ENCODE measurements at regions not wholly inside any gene's neighbourhood (a gene's known extent, or its start where the extent isn't known, plus 50 kb on each side); places are given as distances from the start of the nearest gene placed in this dataset.

DNA sequence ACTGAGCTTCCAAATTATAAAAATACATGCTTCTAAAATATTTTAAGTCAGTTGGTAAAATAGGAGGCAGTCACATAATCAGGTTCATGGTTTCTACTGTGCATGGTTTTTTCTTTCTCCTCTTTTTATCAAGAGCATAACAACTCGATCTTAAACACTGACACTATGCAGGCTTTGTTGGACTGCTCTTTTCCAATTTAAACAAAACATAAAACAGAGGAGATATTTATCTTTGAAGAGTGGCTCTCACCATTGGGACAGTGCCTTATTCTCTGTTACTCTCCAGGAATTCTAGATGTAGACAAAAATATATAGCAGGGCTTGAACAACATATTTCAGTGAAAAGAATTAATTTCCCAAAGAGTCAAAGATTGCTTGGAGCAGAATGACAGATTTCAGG is 883.5 kb upstream of the ADGRL2 start:
- Histone ChIP-seq H3K9me3 (ENCODE audit: control insufficient read depth, insufficient read depth, low read depth, low read length) (no peaks in the 10 kb centered on the region), H3K36me3 (ENCODE audit: control insufficient read depth, insufficient read depth, low read length) (no peaks in the 10 kb centered on the region), H3K4me1 (ENCODE audit: control insufficient read depth, insufficient read depth, low read length) (no peaks in the 10 kb centered on the region), H3K4me3 (ENCODE audit: low read depth in 2 of 2, low read length in 2 of 2) (no peak overlapping the region), H3K27me3 (ENCODE audit: control insufficient read depth, insufficient read depth, low read length) (no peaks in the 10 kb centered on the region), H3K27ac (ENCODE audit: low read length) (no peak overlapping the region)
- POLR2A ChIA-PET = no interaction called here
- no TSS peak for BruUV-seq (replicated peaks)
- no peak for DNase-seq (ENCODE audit: low read depth, low spot score)
- CTCF ChIA-PET = no interaction called here
- TF ChIP-seq POLR2AphosphoS5 (IDR thresholded peaks at IDR 0.05; ENCODE audit: low read depth, low read length) (no peak), SIN3A (IDR thresholded peaks at IDR 0.05; ENCODE audit: borderline replicate concordance, insufficient read depth, low read depth, low read length) (no peak), TCF7L2 (IDR thresholded peaks at IDR 0.05; ENCODE audit: low read depth, low read length) (no peak)
- TF ChIP-seq, protein P1, sequence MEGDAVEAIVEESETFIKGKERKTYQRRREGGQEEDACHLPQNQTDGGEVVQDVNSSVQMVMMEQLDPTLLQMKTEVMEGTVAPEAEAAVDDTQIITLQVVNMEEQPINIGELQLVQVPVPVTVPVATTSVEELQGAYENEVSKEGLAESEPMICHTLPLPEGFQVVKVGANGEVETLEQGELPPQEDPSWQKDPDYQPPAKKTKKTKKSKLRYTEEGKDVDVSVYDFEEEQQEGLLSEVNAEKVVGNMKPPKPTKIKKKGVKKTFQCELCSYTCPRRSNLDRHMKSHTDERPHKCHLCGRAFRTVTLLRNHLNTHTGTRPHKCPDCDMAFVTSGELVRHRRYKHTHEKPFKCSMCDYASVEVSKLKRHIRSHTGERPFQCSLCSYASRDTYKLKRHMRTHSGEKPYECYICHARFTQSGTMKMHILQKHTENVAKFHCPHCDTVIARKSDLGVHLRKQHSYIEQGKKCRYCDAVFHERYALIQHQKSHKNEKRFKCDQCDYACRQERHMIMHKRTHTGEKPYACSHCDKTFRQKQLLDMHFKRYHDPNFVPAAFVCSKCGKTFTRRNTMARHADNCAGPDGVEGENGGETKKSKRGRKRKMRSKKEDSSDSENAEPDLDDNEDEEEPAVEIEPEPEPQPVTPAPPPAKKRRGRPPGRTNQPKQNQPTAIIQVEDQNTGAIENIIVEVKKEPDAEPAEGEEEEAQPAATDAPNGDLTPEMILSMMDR (IDR thresholded peaks at IDR 0.05) = no peak
- TF ChIP-seq, protein P2, sequence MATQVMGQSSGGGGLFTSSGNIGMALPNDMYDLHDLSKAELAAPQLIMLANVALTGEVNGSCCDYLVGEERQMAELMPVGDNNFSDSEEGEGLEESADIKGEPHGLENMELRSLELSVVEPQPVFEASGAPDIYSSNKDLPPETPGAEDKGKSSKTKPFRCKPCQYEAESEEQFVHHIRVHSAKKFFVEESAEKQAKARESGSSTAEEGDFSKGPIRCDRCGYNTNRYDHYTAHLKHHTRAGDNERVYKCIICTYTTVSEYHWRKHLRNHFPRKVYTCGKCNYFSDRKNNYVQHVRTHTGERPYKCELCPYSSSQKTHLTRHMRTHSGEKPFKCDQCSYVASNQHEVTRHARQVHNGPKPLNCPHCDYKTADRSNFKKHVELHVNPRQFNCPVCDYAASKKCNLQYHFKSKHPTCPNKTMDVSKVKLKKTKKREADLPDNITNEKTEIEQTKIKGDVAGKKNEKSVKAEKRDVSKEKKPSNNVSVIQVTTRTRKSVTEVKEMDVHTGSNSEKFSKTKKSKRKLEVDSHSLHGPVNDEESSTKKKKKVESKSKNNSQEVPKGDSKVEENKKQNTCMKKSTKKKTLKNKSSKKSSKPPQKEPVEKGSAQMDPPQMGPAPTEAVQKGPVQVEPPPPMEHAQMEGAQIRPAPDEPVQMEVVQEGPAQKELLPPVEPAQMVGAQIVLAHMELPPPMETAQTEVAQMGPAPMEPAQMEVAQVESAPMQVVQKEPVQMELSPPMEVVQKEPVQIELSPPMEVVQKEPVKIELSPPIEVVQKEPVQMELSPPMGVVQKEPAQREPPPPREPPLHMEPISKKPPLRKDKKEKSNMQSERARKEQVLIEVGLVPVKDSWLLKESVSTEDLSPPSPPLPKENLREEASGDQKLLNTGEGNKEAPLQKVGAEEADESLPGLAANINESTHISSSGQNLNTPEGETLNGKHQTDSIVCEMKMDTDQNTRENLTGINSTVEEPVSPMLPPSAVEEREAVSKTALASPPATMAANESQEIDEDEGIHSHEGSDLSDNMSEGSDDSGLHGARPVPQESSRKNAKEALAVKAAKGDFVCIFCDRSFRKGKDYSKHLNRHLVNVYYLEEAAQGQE (IDR thresholded peaks at IDR 0.05; ENCODE audit: insufficient read depth in 1 of 2, low read depth in 2 of 2, low read length in 1 of 2) = no peak
- intact Hi-C loops (cut with micrococcal nuclease; ENCODE audit: unreplicated experiment) (no loop called here), in situ Hi-C loops (cut with HindIII; ENCODE audit: low pct_unique_long_range_greater_than_20kb, low sequenced_read_pairs) (no loop called here)
- ATAC-seq = no peak

DNA sequence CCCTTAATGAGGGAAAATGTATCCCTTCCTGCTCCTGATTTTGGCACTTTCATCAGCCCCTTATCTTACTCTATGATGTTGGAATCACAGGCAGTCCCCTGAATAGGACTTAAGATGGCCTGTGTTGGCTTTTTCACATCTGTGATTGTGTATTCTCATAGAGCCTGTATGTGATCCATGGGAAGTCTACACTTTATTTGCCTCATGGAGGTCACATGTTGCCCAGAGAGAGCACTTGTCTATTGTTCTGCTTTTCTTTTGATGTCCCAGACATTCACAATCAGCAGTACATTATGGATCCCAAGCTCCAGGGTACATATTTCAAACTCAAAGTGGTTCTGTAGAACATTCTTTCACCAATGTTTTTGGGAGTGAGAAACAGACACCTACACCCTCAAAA is 885.2 kb upstream of the ADGRL2 start:
- CTCF ChIA-PET = no interaction called here
- no TSS peak for BruUV-seq (replicated peaks)
- Histone ChIP-seq H3K4me3 (ENCODE audit: low read depth in 2 of 2, low read length in 2 of 2) (no peak overlapping the region), H3K36me3 (ENCODE audit: control insufficient read depth, insufficient read depth, low read length) (no peaks in the 10 kb centered on the region), H3K9me3 (ENCODE audit: control insufficient read depth, insufficient read depth, low read depth, low read length) (no peaks in the 10 kb centered on the region), H3K27ac (ENCODE audit: low read length) (no peak overlapping the region), H3K27me3 (ENCODE audit: control insufficient read depth, insufficient read depth, low read length) (no peaks in the 10 kb centered on the region), H3K4me1 (ENCODE audit: control insufficient read depth, insufficient read depth, low read length) (no peaks in the 10 kb centered on the region)
- intact Hi-C loops (cut with micrococcal nuclease; ENCODE audit: unreplicated experiment) = no loop called here
- DNase-seq (ENCODE audit: low read depth, low spot score) = no peak
- TF ChIP-seq, protein P1 (IDR thresholded peaks at IDR 0.05) = no peak
- TF ChIP-seq SIN3A (IDR thresholded peaks at IDR 0.05; ENCODE audit: borderline replicate concordance, insufficient read depth, low read depth, low read length) = no peak
- no peak for TF ChIP-seq POLR2AphosphoS5 (IDR thresholded peaks at IDR 0.05; ENCODE audit: low read depth, low read length)
- TF ChIP-seq, protein P2 (IDR thresholded peaks at IDR 0.05; ENCODE audit: insufficient read depth in 1 of 2, low read depth in 2 of 2, low read length in 1 of 2) = no peak
- TF ChIP-seq TCF7L2 (IDR thresholded peaks at IDR 0.05; ENCODE audit: low read depth, low read length) = no peak
- POLR2A ChIA-PET = interaction anchor here (0.8 kb wide), 1 partner anchor 369 kb away, joined by 4 read pairs; no protein-coding TSS in a partner anchor
- in situ Hi-C loops (cut with HindIII; ENCODE audit: low pct_unique_long_range_greater_than_20kb, low sequenced_read_pairs) = no loop called here
- ATAC-seq = no peak

All from Panc1 (cell line).